HUES48 (cell line): ENCODE measurements at regions not wholly inside any gene's neighbourhood (a gene's known extent, or its start where the extent isn't known, plus 50 kb on each side); places are given as distances from the start of the nearest gene placed in this dataset.

Experiments
- H3K27ac ChIP-seq: one replicate; pipeline ENCODE4 v1.7.0; 2013; ENCODE audit warnings: low read depth, low read length, inconsistent platforms
- H3K27me3 ChIP-seq: 2 replicates; pipeline ENCODE4 v1.6.1; 2013; ENCODE audit warnings: mild to moderate bottlenecking, low read length; ENCODE audit not compliant: control insufficient read depth, insufficient read depth
- H3K36me3 ChIP-seq: 2 replicates; pipeline ENCODE4 v1.6.1; 2013; ENCODE audit warnings: low read length; ENCODE audit not compliant: control insufficient read depth, insufficient read depth
- H3K4me1 ChIP-seq: 2 replicates; pipeline ENCODE4 v1.6.1; 2013; ENCODE audit warnings: mild to moderate bottlenecking, low read length; ENCODE audit not compliant: control insufficient read depth, insufficient read depth
- H3K4me3 ChIP-seq: 2 replicates; pipeline ENCODE4 v1.5.1; 2013; ENCODE audit warnings: mild to moderate bottlenecking, low read depth, low read length
- H3K9ac ChIP-seq: 2 replicates; pipeline ENCODE4 v1.6.1; 2013; ENCODE audit warnings: mild to moderate bottlenecking, low read depth, low read length, moderate library complexity
- H3K9me3 ChIP-seq: 2 replicates; pipeline ENCODE4 v1.6.1; 2013; ENCODE audit warnings: low read length; ENCODE audit not compliant: control insufficient read depth, insufficient read depth

DNA sequence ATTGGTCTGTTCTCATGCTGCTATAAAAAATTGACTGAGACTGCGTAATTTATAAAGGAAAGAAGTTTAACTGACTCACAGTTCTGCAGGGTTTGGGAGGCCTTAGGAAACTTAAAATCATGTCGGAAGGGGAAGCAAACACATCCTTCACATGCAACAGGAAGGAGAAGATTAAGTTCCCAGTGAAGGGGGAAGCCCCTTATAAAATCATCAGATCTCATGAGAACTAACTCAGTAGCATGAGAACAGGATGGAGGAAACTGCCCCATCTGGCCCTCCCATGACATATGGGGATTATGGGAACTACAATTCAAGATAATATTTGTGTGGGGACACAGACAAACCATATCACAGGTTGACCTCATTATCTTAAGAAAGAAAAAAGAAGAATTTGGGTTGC lies 134.5 kb downstream of the PPP1R3A start:
- H3K4me3 ChIP-seq, result no peak overlapping the region

DNA sequence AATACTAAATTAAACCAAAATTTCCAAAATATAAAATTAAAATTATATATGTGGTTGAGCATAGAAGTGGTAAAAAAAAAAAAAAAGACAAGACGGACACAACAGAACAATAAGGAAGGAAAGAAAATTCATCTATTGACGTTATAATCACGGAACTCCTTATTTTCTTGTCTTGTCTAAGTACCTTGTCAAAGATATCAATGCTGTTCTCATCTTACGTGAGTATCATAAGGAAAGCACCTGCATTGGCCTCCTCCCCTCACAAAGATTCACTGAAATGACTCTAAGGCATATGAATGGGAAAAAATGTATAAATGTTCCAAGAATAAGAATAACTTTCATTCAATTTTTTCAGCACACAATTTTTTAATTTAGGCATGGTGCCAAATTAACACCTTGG lies 135.4 kb downstream of the PPP1R3A start:
- Histone ChIP-seq H3K4me3 (no peak overlapping the region), H3K9me3 (no peaks in the 10 kb centered on the region), H3K36me3 (no peaks in the 10 kb centered on the region), H3K4me1 (no peaks in the 10 kb centered on the region), H3K27me3 (no peaks in the 10 kb centered on the region), H3K27ac (no peak overlapping the region), H3K9ac (no peak overlapping the region)

More for the DNA sequence above, 134.5 kb downstream of the PPP1R3A start:
- Histone ChIP-seq H3K9me3 (no peaks in the 10 kb centered on the region), H3K27ac (no peak overlapping the region), H3K9ac (no peak overlapping the region), H3K36me3 (no peaks in the 10 kb centered on the region), H3K27me3 (no peaks in the 10 kb centered on the region), H3K4me1 (no peaks in the 10 kb centered on the region)

DNA sequence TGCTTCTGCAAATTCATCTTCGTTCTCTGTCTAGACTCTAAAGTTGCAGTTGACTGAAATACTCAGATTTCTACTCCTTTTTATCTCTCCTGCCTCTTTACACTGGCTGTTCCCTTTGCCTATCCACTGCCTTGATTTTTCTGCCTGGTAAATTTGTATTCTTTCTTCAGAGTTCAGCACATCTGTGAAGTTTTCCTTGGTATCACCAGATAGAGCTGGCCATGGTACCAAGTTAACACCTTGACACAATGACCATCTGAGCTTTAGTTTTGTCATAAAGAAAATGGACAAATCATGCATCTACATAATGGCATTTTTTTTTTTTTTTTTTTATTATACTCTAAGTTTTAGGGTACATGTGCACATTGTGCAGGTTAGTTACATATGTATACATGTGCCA lies 143.0 kb downstream of the PPP1R3A start:
- Histone ChIP-seq H3K9me3 (no peaks in the 10 kb centered on the region), H3K4me1 (no peaks in the 10 kb centered on the region), H3K27me3 (no peaks in the 10 kb centered on the region), H3K27ac (no peak overlapping the region), H3K4me3 (no peak overlapping the region), H3K9ac (no peak overlapping the region), H3K36me3 (no peaks in the 10 kb centered on the region)

DNA sequence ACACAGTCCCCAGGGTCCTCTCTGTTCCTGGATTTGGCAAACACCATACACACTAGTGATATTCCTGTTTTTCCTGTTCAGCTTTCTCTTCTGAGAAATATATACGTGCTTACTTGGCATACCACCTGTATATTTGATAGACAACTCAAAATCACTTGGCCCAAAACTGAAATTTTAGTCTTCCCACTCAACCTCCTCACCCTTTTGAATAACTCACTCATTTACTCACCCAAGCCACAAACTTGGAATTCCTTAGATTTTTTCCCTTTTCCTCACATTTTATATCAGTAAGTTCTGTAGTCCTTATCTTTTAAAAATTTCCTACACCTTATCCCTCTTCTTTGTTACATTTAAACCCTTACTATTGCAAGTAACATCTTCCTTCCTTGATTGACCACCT lies 143.4 kb downstream of the PPP1R3A start:
- Histone ChIP-seq H3K4me1 (no peaks in the 10 kb centered on the region), H3K4me3 (no peak overlapping the region), H3K27me3 (no peaks in the 10 kb centered on the region), H3K9ac (no peak overlapping the region), H3K27ac (no peak overlapping the region), H3K36me3 (no peaks in the 10 kb centered on the region), H3K9me3 (no peaks in the 10 kb centered on the region)

DNA sequence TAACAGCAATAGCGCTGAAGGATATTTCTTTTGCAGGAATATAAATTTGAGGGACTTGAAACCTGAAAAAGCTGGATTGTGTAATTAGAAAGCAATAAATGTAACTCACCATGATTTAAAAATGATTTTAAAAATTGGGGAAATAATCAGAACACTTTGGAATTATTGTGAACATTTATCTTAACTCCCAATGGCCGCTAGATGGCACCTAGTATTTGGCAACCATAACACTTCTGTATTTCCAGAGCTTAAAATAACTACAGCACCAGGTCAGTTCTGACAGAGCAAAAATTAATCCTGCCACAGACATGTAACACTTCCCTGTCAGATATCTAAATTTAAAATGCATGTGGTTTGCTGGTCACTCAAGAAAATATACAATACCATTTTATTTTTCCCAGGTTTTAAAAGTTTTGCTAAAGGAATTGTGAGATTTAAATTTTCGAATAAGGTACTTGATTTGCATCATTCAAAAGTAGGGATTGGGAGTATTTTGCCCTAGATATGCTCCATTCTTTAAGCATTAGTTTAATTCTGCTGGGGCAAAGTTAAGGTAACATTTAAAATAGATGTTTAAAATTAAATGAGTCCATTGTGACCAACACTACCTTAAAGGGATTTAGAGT lies 144.5 kb downstream of the PPP1R3A start:
- Histone ChIP-seq H3K4me1 (no peaks in the 10 kb centered on the region), H3K27ac (no peak overlapping the region), H3K36me3 (no peaks in the 10 kb centered on the region), H3K9me3 (no peaks in the 10 kb centered on the region), H3K27me3 (no peaks in the 10 kb centered on the region), H3K9ac (no peak overlapping the region), H3K4me3 (no peak overlapping the region)

DNA sequence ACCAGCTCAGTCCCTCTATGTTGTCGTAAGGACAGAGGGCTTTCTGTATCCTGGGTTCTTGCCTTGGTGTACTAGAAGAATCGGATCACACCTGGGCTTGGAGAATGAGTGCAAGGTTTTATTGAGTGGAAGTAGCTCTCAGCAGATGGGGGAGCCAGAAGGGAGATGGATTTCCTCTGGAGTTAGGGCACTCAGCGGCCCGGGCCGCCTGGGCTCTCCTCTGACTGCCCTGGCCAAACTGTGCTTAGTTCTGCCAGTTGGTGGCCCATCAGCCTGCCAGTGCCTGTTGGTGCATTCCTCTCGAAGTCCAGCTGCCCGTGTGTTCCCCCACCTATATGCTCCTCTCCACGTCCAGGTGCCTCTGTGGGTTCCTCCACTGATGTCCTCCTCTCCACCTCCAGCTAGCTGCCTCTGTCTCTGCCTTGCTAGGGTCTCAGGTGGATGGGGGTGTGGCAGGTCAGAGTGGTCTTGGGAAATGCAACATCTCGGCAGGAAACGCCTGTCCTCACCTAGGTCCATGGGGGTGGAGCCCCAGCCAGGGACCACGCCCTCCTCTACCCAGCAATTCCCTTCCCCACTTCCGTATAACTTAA lies 148.6 kb downstream of the PPP1R3A start:
- Histone ChIP-seq H3K9me3 (no peaks in the 10 kb centered on the region), H3K4me3 (no peak overlapping the region), H3K27me3 (no peaks in the 10 kb centered on the region), H3K36me3 (no peaks in the 10 kb centered on the region), H3K9ac (no peak overlapping the region), H3K4me1 (no peaks in the 10 kb centered on the region), H3K27ac (no peak overlapping the region)

DNA sequence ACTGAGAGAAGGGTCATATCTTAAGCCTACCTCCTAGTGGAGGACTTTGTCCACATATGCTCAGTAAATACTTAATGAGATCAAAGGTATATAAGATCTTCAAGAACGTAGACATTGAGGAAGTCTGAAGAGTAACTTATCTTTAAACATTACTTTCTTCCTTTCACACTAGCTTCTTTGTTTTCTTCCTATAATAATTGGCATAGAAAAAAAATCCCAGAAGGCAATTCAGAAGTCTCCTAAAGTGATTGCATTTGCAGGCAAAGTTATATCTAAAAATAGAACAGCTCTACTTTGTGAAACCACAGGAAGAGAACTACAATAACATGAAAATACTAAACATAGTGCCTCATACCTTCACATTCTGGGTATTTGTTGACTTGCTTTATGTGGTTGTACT lies 150.4 kb downstream of the PPP1R3A start:
- Histone ChIP-seq H3K9me3 (no peaks in the 10 kb centered on the region), H3K36me3 (no peaks in the 10 kb centered on the region), H3K9ac (no peak overlapping the region), H3K4me3 (no peak overlapping the region), H3K4me1 (no peaks in the 10 kb centered on the region), H3K27me3 (no peaks in the 10 kb centered on the region), H3K27ac (no peak overlapping the region)

DNA sequence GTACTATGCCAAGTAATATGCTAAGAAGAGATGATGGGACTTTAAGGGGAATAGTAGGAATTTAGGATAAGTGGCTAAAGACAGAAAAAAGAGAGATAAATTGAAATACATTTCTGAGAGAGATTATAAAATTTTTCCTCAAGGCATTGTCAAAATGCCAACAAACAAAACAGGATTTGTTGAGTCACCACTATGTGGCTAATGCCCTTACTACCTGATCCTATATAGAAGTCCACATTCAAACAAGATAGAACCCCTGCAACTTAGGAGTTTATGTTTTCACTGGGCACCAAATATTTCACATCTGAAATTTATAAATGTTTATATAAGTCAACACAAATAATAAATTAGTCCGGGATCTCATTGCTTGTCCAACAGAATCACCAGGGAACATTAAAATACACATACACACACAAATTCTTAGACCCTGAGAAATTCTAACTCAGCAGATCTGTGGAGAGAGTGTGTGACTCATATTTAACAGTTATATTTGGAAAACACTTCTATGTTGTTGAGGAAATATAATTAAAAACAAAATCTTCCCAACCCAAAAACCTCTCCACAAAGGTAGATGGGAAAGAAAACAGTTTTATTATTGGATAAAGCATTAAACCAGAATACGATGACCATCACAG lies 154.3 kb downstream of the PPP1R3A start:
- H3K36me3 ChIP-seq, result no peaks in the 10 kb centered on the region
- no peak overlapping the region for H3K4me3 ChIP-seq
- no peak overlapping the region for H3K9ac ChIP-seq
- no peaks in the 10 kb centered on the region for H3K27me3 ChIP-seq
- no peak overlapping the region for H3K27ac ChIP-seq
- H3K9me3 ChIP-seq, result no peaks in the 10 kb centered on the region
- no peaks in the 10 kb centered on the region for H3K4me1 ChIP-seq

DNA sequence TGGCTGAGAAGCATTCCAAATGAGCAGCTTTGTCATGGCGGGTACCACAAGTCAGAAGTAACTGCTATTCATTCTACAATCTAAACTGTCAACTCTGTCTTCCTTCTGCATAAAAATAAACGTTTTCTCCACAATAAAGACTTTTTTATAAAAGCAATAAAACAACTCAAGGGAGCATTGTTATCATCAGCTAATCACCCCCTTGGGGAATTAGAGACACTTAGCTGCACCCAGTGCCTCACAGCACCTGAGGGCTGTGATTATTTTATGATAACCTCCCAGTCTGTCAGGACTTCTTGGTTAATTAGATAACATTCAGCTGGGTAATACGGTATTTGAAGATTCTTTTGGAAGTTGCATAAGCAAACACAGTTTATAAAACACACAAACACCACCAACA lies 155.6 kb downstream of the PPP1R3A start:
- H3K9me3 ChIP-seq, result no peaks in the 10 kb centered on the region
- H3K36me3 ChIP-seq, result no peaks in the 10 kb centered on the region

DNA sequence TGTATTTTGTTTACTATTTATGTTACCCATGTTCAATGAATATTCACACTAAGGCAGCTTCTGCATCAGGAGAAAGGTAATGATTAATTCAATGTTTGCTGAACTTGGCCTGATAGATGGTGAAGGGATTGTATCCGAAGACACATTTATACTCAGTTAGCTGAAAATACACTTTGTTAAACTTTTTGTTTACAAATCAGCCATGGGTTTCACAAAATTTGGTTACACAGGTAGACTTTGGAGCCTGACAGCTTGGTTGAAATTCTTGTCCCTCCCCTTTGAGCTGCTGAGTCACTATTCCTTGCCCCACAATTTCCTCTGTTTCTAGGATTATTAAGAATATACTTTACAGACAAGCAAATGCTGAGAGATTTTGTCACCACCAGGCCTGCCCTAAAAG lies 162.6 kb downstream of the PPP1R3A start:
- Histone ChIP-seq H3K27me3 (no peaks in the 10 kb centered on the region), H3K27ac (no peak overlapping the region), H3K9me3 (no peaks in the 10 kb centered on the region), H3K36me3 (no peaks in the 10 kb centered on the region), H3K4me3 (no peak overlapping the region), H3K4me1 (no peaks in the 10 kb centered on the region), H3K9ac (no peak overlapping the region)

More for the DNA sequence above, 155.6 kb downstream of the PPP1R3A start:
- Histone ChIP-seq H3K27me3 (no peaks in the 10 kb centered on the region), H3K4me1 (no peaks in the 10 kb centered on the region), H3K4me3 (no peak overlapping the region), H3K9ac (no peak overlapping the region), H3K27ac (no peak overlapping the region)

DNA sequence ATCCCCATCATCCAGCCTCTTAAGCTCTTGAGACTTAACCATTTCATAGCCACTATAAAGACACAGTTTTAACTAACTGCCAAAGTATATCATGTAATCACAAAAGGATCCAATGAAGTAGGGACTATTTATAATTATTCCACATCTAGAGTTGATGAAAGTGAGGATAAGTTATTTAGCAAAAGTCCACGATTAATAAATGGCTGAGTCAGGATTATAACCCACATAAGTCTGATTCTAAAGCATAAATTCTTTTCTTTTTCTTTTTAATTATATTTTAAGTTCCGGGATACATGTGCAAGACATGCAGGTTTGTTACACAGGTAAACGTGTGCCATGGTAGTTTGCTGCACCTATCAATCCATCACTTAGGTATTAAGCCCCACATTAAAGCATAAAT lies 166.1 kb downstream of the PPP1R3A start:
- Histone ChIP-seq H3K9ac (no peak overlapping the region), H3K4me3 (no peak overlapping the region), H3K9me3 (no peaks in the 10 kb centered on the region), H3K4me1 (no peaks in the 10 kb centered on the region), H3K36me3 (no peaks in the 10 kb centered on the region), H3K27ac (no peak overlapping the region), H3K27me3 (no peaks in the 10 kb centered on the region)
